HCT116 (cell line): ENCODE measurements at regions not wholly inside any gene's neighbourhood (a gene's known extent, or its start where the extent isn't known, plus 50 kb on each side); places are given as distances from the start of the nearest gene placed in this dataset.

Experiments
- ATAC-seq: fragments of 200-7000 bp; cut with Tn5 transposase; 2 replicates; pipeline ENCODE4 v1.9.1; 2020; ENCODE audit warnings: mild to moderate bottlenecking, moderate library complexity
- BruUV-seq: library from RNA; stranded (reverse); fragments of 400-500 nt; replicated peaks from 2 replicates; lab custom pipeline; 2021; lab: Mats Ljungman, UMichigan
- CTCF ChIA-PET: fragments of 300-600 bp; sonication (Branson Sonifier 250); formaldehyde crosslinking; loops from one replicate; lab custom pipeline; 2021; ENCODE audit warnings: antibody characterized with exemption; lab: Charles Lee
- POLR2A ChIA-PET: fragments of 300-600, 350-600 bp; sonication (Branson Sonifier 250); formaldehyde crosslinking; loops from one replicate; lab custom pipeline; 2021; ENCODE audit warnings: antibody characterized with exemption; lab: Charles Lee
- RAD21 ChIA-PET, 2 experiments: fragments of 300-600 bp; sonication (Branson Sonifier 250); formaldehyde crosslinking; loops; one replicate each; lab custom pipeline; 2023; ENCODE audit warnings: low total read pairs in 2 of 2; ENCODE audit not compliant: uncharacterized antibody in 2 of 2, unreplicated experiment in 2 of 2, low non-redundant PET in 1 of 2; lab: Charles Lee
- DNase-seq: peaks from one replicate; pipeline ENCODE4 v3.0.0-alpha.2; 2010; ENCODE audit warnings: low read depth, low spot score
- H2AFZ ChIP-seq: fragments of 200-600 bp; shearing (Covaris generic), sonication (generic); 2 replicates; pipeline ENCODE4 v1.6.1; 2017; ENCODE audit warnings: low read depth, mixed run types, mixed read lengths, antibody characterized with exemption, low read length; ENCODE audit not compliant: poor library complexity, severe bottlenecking
- H3K27ac ChIP-seq: 2 replicates; pipeline ENCODE4 v1.5.1; 2012; ENCODE audit warnings: low read depth, low read length
- H3K27me3 ChIP-seq: fragments of 200-600 bp; sonication (generic); 2 replicates; pipeline ENCODE4 v1.6.1; 2016; ENCODE audit warnings: mixed run types, low read length, mixed read lengths; ENCODE audit not compliant: insufficient read depth
- H3K36me3 ChIP-seq, 2 experiments: fragments of 200-500 bp in 1 of 2; fragments of 200-600 bp in 1 of 2; sonication (Bioruptor generic) in 1 of 2; sonication (generic) in 1 of 2; 2 replicates each; pipeline versions ENCODE4 v1.5.1 to v1.6.1; 2014 to 2016; ENCODE audit warnings: low read length in 2 of 2, inconsistent platforms in 1 of 2, mixed read lengths in 1 of 2, mixed run types in 1 of 2; ENCODE audit not compliant: insufficient read depth in 2 of 2, control insufficient read depth in 1 of 2
- H3K4me1 ChIP-seq, 2 experiments: fragments of 200-600 bp in 1 of 2; sonication (generic) in 1 of 2; 2 replicates each; pipeline versions ENCODE4 v1.5.1 to v1.6.1; 2012 to 2017; ENCODE audit warnings: low read length in 2 of 2, inconsistent platforms in 1 of 2, mild to moderate bottlenecking in 1 of 2, mixed read lengths in 1 of 2, mixed run types in 1 of 2, moderate library complexity in 1 of 2; ENCODE audit not compliant: insufficient read depth in 2 of 2, control insufficient read depth in 1 of 2
- H3K4me2 ChIP-seq: fragments of 200-600 bp; sonication (generic); 2 replicates; pipeline ENCODE4 v1.6.1; 2017; ENCODE audit warnings: mixed run types, low read length, mixed read lengths
- H3K4me3 ChIP-seq, 2 experiments: fragments of 200-600 bp in 1 of 2; sonication (generic) in 1 of 2; replicated peaks in 1 of 2; 2 replicates each; pipeline ENCODE4 v1.5.1; 2011 to 2016; ENCODE audit warnings: low read length in 2 of 2, control low read depth in 1 of 2, low read depth in 1 of 2, mild to moderate bottlenecking in 1 of 2, mixed read lengths in 1 of 2, mixed run types in 1 of 2
- H3K79me2 ChIP-seq: fragments of 200-600 bp; sonication (generic); 2 replicates; pipeline ENCODE4 v1.6.1; 2017; ENCODE audit warnings: mild to moderate bottlenecking, mixed run types, low read length, moderate library complexity, mixed read lengths; ENCODE audit not compliant: insufficient read depth
- H3K9ac ChIP-seq: fragments of 200-600 bp; sonication (generic); 2 replicates; pipeline ENCODE4 v1.6.1; 2016; ENCODE audit warnings: low read length, mixed read lengths
- H3K9me2 ChIP-seq: fragments of 200-600 bp; sonication (generic), shearing (Covaris generic); 2 replicates; pipeline ENCODE4 v1.6.1; 2017; ENCODE audit warnings: mixed run types, mild to moderate bottlenecking, moderate library complexity; ENCODE audit not compliant: insufficient read depth
- H3K9me3 ChIP-seq, 2 experiments: fragments of 200-500 bp in 1 of 2; fragments of 200-600 bp in 1 of 2; sonication (Bioruptor generic) in 1 of 2; sonication (generic) in 1 of 2; 2 replicates each; pipeline ENCODE4 v1.6.1; 2014 to 2017; ENCODE audit warnings: low read length in 2 of 2, mixed read lengths in 2 of 2, inconsistent platforms in 1 of 2, low read depth in 1 of 2, mild to moderate bottlenecking in 1 of 2, mixed run types in 1 of 2, moderate library complexity in 1 of 2; ENCODE audit not compliant: control insufficient read depth in 1 of 2, insufficient read depth in 1 of 2
- H4K20me1 ChIP-seq: fragments of 200-600 bp; sonication (generic), shearing (Covaris generic); 2 replicates; pipeline ENCODE4 v1.6.1; 2017; ENCODE audit warnings: mixed run types, mild to moderate bottlenecking, moderate library complexity; ENCODE audit not compliant: insufficient read depth
- ATF3 ChIP-seq: IDR thresholded peaks from 2 replicates; pipeline ENCODE4 v1.6.1; 2012
- CBX3 ChIP-seq: IDR thresholded peaks from 2 replicates; pipeline ENCODE4 v1.6.1; 2012; ENCODE audit warnings: low read depth
- CEBPB ChIP-seq: IDR thresholded peaks from 2 replicates; pipeline ENCODE4 v1.6.1; 2012; ENCODE audit warnings: low read depth
- EGR1 ChIP-seq: IDR thresholded peaks from 2 replicates; pipeline ENCODE4 v1.6.1; 2012; ENCODE audit warnings: low read depth
- EZH2 ChIP-seq: fragments of 200-600 bp; sonication (generic); IDR thresholded peaks from 2 replicates; pipeline ENCODE4 v1.6.1; 2017; ENCODE audit warnings: antibody characterized with exemption, mixed run types
- EZH2phosphoT487 ChIP-seq: fragments of 200-600 bp; IDR thresholded peaks from 2 replicates; pipeline ENCODE4 v1.6.1; 2018; ENCODE audit warnings: antibody characterized with exemption, borderline replicate concordance
- JUND ChIP-seq: IDR thresholded peaks from 2 replicates; pipeline ENCODE4 v1.6.1; 2012
- POLR2A ChIP-seq: IDR thresholded peaks from 2 replicates; pipeline ENCODE4 v1.7.0; 2011; ENCODE audit warnings: borderline replicate concordance; ENCODE audit not compliant: insufficient read depth, insufficient read length; ENCODE audit errors: extremely low read depth
- RAD21 ChIP-seq: IDR thresholded peaks from 2 replicates; pipeline ENCODE4 v1.6.1; 2012; ENCODE audit warnings: low read depth, mild to moderate bottlenecking
- SP1 ChIP-seq: IDR thresholded peaks from 2 replicates; pipeline ENCODE4 v1.6.1; 2012; ENCODE audit warnings: low read depth
- SRF ChIP-seq: IDR thresholded peaks from 2 replicates; pipeline ENCODE4 v1.6.1; 2012; ENCODE audit warnings: low read depth
- TCF7L2 ChIP-seq: IDR thresholded peaks from 2 replicates; pipeline ENCODE4 v1.7.0; 2011; ENCODE audit warnings: borderline replicate concordance, inconsistent platforms; ENCODE audit not compliant: insufficient read depth, insufficient read length; ENCODE audit errors: extremely low read depth
- YY1 ChIP-seq: IDR thresholded peaks from 2 replicates; pipeline ENCODE4 v1.6.1; 2011; ENCODE audit warnings: low read length, low read depth, moderate library complexity, mild to moderate bottlenecking; ENCODE audit not compliant: insufficient replicate concordance; ENCODE audit errors: extremely low read depth
- ZFX ChIP-seq: fragments of 450-650 bp; IDR thresholded peaks from 2 replicates; pipeline ENCODE4 v1.6.1; 2017
- intact Hi-C: fragments of 100-400 bp; cut with micrococcal nuclease; formaldehyde crosslinking; loops from 2 replicates; pipeline ENCODE4 v1.10.0; 2022
- TF ChIP-seq, protein P1 (sequence below): IDR thresholded peaks from 2 replicates; pipeline ENCODE4 v1.6.1; 2012

DNA sequence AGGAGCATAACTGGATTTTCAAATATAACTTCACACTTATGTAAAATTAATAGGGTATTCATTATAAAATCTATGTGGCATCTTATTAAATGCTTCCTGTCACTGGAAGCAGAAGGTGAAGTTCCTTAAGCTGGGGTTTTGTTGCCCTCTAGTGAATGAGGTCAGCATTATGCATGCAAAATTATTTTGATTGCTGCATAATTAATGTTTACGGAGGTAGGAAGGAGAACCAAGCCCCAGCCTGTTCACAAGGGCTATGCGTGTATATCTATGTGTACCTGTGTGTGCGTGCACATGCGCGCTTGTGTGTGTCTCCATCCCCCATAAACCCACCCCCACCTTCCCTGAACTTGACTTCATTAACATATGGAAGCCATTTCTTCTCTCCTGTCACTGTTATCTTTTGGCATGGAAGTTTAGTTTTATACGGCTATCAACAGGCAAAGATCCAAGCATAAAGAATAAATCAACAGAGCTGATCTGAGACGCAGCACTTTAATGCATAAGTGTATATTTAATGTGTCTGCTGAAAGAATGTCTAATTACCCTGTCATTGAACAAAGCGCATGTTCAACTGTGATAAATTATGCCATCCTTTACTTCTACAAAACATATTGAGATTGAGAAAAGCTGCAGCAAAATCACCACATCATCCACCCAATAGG lies 90.2 kb upstream of the CDH4 start:
- no peaks in the 10 kb centered on the region for H3K79me2 ChIP-seq
- DNase-seq (no peak), ATAC-seq (no peak)
- H3K9me3 ChIP-seq: peaks cover 0 to 21% of the 10 kb centered on the region in 2 experiments; a peak in 2 of 4 replicates
- no peak overlapping the region for H3K9ac ChIP-seq
- ChIA-PET CTCF (no interaction called here), POLR2A (no interaction called here), RAD21 (no interaction called here)
- H3K4me1 ChIP-seq: no peaks in the 10 kb centered on the region
- no peak overlapping the region for H2AFZ ChIP-seq
- no peak for TF ChIP-seq CEBPB
- no peak for TF ChIP-seq ZFX
- TF ChIP-seq ATF3: no peak
- TF ChIP-seq EZH2: no peak
- TF ChIP-seq YY1: no peak
- no peak for TF ChIP-seq SP1
- no peak for TF ChIP-seq JUND
- TF ChIP-seq SRF: no peak
- no peak for TF ChIP-seq EGR1
- TF ChIP-seq CBX3: no peak
- no peak for TF ChIP-seq RAD21
- no peak for TF ChIP-seq POLR2A
- H3K27me3 ChIP-seq: no peaks in the 10 kb centered on the region
- H3K4me2 ChIP-seq: no peak overlapping the region
- no peak overlapping the region for H3K27ac ChIP-seq
- H4K20me1 ChIP-seq: no peaks in the 10 kb centered on the region
- no peaks in the 10 kb centered on the region for H3K36me3 ChIP-seq
- no TSS peak for BruUV-seq
- no peaks in the 10 kb centered on the region for H3K9me2 ChIP-seq
- H3K4me3 ChIP-seq: no peak overlapping the region
- intact Hi-C loops: no loop called here

DNA sequence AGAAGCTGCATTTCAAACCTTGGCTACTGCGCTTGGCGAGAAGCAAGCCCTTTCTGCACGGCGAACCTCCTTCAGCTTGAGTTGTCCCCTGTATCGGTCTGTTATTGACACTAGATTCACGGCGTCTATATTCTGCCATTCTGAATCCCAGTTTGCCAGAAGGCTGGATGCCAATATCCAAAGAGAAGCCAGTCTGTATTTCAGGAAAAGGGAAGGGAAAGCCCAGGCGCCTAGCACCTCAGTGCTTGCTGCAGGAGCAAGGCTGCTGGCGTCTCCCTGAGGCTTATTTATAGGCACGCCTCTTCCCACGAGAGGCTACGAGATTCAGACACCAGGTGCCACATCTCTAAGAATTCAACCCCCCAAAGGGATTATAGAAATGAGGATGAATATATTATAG lies 89.6 kb upstream of the CDH4 start:
- POLR2A ChIA-PET: no interaction called here
- no peak overlapping the region for H3K4me3 ChIP-seq
- no peak overlapping the region for H2AFZ ChIP-seq
- DNase-seq (no peak), ATAC-seq (no peak)
- intact Hi-C loops: no loop called here
- H3K27me3 ChIP-seq: no peaks in the 10 kb centered on the region
- peaks cover 0 to 21% of the 10 kb centered on the region in 2 experiments; a peak in 2 of 4 replicates for H3K9me3 ChIP-seq
- H3K27ac ChIP-seq: no peak overlapping the region
- no peak overlapping the region for H3K9ac ChIP-seq
- H3K4me1 ChIP-seq: no peaks in the 10 kb centered on the region
- RAD21 ChIA-PET: no interaction called here
- no peaks in the 10 kb centered on the region for H3K36me3 ChIP-seq
- no peaks in the 10 kb centered on the region for H3K9me2 ChIP-seq
- H3K79me2 ChIP-seq: no peaks in the 10 kb centered on the region
- CTCF ChIA-PET: no interaction called here
- no TSS peak for BruUV-seq
- H4K20me1 ChIP-seq: no peaks in the 10 kb centered on the region
- TF ChIP-seq TCF7L2 (no peak), CBX3 (no peak), SP1 (no peak), YY1 (no peak), EZH2phosphoT487 (no peak), CEBPB (no peak), EGR1 (no peak)
- TF ChIP-seq, protein P1, sequence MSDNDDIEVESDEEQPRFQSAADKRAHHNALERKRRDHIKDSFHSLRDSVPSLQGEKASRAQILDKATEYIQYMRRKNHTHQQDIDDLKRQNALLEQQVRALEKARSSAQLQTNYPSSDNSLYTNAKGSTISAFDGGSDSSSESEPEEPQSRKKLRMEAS: no peak
- no peak overlapping the region for H3K4me2 ChIP-seq
